HUES48 (cell line): ENCODE measurements at regions not wholly inside any gene's neighbourhood (a gene's known extent, or its start where the extent isn't known, plus 50 kb on each side); places are given as distances from the start of the nearest gene placed in this dataset.

ENCODE experiments used
- H3K27ac ChIP-seq: one replicate; pipeline ENCODE4 v1.7.0; 2013; ENCODE audit warnings: low read depth, low read length, inconsistent platforms
- H3K27me3 ChIP-seq: 2 replicates; pipeline ENCODE4 v1.6.1; 2013; ENCODE audit warnings: mild to moderate bottlenecking, low read length; ENCODE audit not compliant: control insufficient read depth, insufficient read depth
- H3K36me3 ChIP-seq: 2 replicates; pipeline ENCODE4 v1.6.1; 2013; ENCODE audit warnings: low read length; ENCODE audit not compliant: control insufficient read depth, insufficient read depth
- H3K4me1 ChIP-seq: 2 replicates; pipeline ENCODE4 v1.6.1; 2013; ENCODE audit warnings: mild to moderate bottlenecking, low read length; ENCODE audit not compliant: control insufficient read depth, insufficient read depth
- H3K4me3 ChIP-seq: 2 replicates; pipeline ENCODE4 v1.5.1; 2013; ENCODE audit warnings: mild to moderate bottlenecking, low read depth, low read length
- H3K9ac ChIP-seq: 2 replicates; pipeline ENCODE4 v1.6.1; 2013; ENCODE audit warnings: mild to moderate bottlenecking, low read depth, low read length, moderate library complexity
- H3K9me3 ChIP-seq: 2 replicates; pipeline ENCODE4 v1.6.1; 2013; ENCODE audit warnings: low read length; ENCODE audit not compliant: control insufficient read depth, insufficient read depth

- Histone ChIP-seq H3K4me3 (no peak overlapping the region), H3K36me3 (no peaks in the 10 kb centered on the region), H3K27me3 (no peaks in the 10 kb centered on the region), H3K9me3 (no peaks in the 10 kb centered on the region), H3K9ac (no peak overlapping the region), H3K4me1 (no peaks in the 10 kb centered on the region), H3K27ac (no peak overlapping the region)
Measured at GRCh38 chr2:177021706-177022343, 190.8 kb upstream of the HNRNPA3 start.

- Histone ChIP-seq H3K36me3 (no peaks in the 10 kb centered on the region), H3K27ac (no peak overlapping the region), H3K4me3 (no peak overlapping the region), H3K4me1 (no peaks in the 10 kb centered on the region), H3K27me3 (no peaks in the 10 kb centered on the region), H3K9ac (no peak overlapping the region), H3K9me3 (no peaks in the 10 kb centered on the region)
Measured at GRCh38 chr2:177024765-177025164, 187.8 kb upstream of the HNRNPA3 start.

GRCh38 chr2:177026253-177026652, 186.3 kb upstream of the HNRNPA3 start:
- Histone ChIP-seq H3K9me3 (no peaks in the 10 kb centered on the region), H3K4me3 (no peak overlapping the region), H3K27me3 (no peaks in the 10 kb centered on the region), H3K36me3 (no peaks in the 10 kb centered on the region), H3K27ac (no peak overlapping the region), H3K4me1 (no peaks in the 10 kb centered on the region), H3K9ac (no peak overlapping the region)

- Histone ChIP-seq H3K9me3 (no peaks in the 10 kb centered on the region), H3K27ac (no peak overlapping the region), H3K4me3 (no peak overlapping the region), H3K4me1 (no peaks in the 10 kb centered on the region), H3K36me3 (no peaks in the 10 kb centered on the region), H3K27me3 (no peaks in the 10 kb centered on the region), H3K9ac (no peak overlapping the region)
Measured at GRCh38 chr2:177026956-177027355, 185.6 kb upstream of the HNRNPA3 start.

- Histone ChIP-seq H3K9ac (no peak overlapping the region), H3K4me3 (no peak overlapping the region), H3K9me3 (no peaks in the 10 kb centered on the region), H3K36me3 (no peaks in the 10 kb centered on the region), H3K27ac (no peak overlapping the region), H3K27me3 (no peaks in the 10 kb centered on the region), H3K4me1 (no peaks in the 10 kb centered on the region)
Measured at GRCh38 chr2:177028296-177028695, 184.3 kb upstream of the HNRNPA3 start.

- Histone ChIP-seq H3K4me3 (no peak overlapping the region), H3K4me1 (no peaks in the 10 kb centered on the region), H3K9ac (no peak overlapping the region), H3K9me3 (no peaks in the 10 kb centered on the region), H3K36me3 (no peaks in the 10 kb centered on the region), H3K27ac (no peak overlapping the region), H3K27me3 (no peaks in the 10 kb centered on the region)
Measured at GRCh38 chr2:177029075-177029474, 183.5 kb upstream of the HNRNPA3 start.

- Histone ChIP-seq H3K9ac (no peak overlapping the region), H3K9me3 (no peaks in the 10 kb centered on the region), H3K36me3 (no peaks in the 10 kb centered on the region), H3K27me3 (no peaks in the 10 kb centered on the region), H3K4me3 (no peak overlapping the region), H3K27ac (no peak overlapping the region), H3K4me1 (no peaks in the 10 kb centered on the region)
Measured at GRCh38 chr2:177029501-177029900, 183.1 kb upstream of the HNRNPA3 start.

- H3K36me3 ChIP-seq = no peaks in the 10 kb centered on the region
- H3K9me3 ChIP-seq = no peaks in the 10 kb centered on the region
- no peaks in the 10 kb centered on the region for H3K27me3 ChIP-seq
- no peak overlapping the region for H3K27ac ChIP-seq
- H3K4me1 ChIP-seq = no peaks in the 10 kb centered on the region
- H3K4me3 ChIP-seq = no peak overlapping the region
- no peak overlapping the region for H3K9ac ChIP-seq
Measured at GRCh38 chr2:177029901-177030300, 182.7 kb upstream of the HNRNPA3 start.

GRCh38 chr2:177030451-177031105, 182.0 kb upstream of the HNRNPA3 start:
- Histone ChIP-seq H3K36me3 (no peaks in the 10 kb centered on the region), H3K27ac (no peak overlapping the region), H3K4me3 (no peak overlapping the region), H3K9me3 (no peaks in the 10 kb centered on the region), H3K9ac (no peak overlapping the region), H3K4me1 (no peaks in the 10 kb centered on the region), H3K27me3 (no peaks in the 10 kb centered on the region)

- no peaks in the 10 kb centered on the region for H3K9me3 ChIP-seq
- no peaks in the 10 kb centered on the region for H3K36me3 ChIP-seq
- H3K4me1 ChIP-seq = no peaks in the 10 kb centered on the region
- H3K27ac ChIP-seq = no peak overlapping the region
- no peak overlapping the region for H3K9ac ChIP-seq
- H3K4me3 ChIP-seq = no peak overlapping the region
- H3K27me3 ChIP-seq = no peaks in the 10 kb centered on the region
Measured at GRCh38 chr2:177031438-177032180, 181.0 kb upstream of the HNRNPA3 start.

- H3K36me3 ChIP-seq = no peaks in the 10 kb centered on the region
- no peaks in the 10 kb centered on the region for H3K9me3 ChIP-seq
- no peak overlapping the region for H3K9ac ChIP-seq
- H3K4me3 ChIP-seq = no peak overlapping the region
- H3K27me3 ChIP-seq = no peaks in the 10 kb centered on the region
- H3K27ac ChIP-seq = no peak overlapping the region
- H3K4me1 ChIP-seq = no peaks in the 10 kb centered on the region; the same call in 1 of the 2 replicates
Measured at GRCh38 chr2:177036747-177037146, 175.8 kb upstream of the HNRNPA3 start.
